T-helper 17 cell (primary cell): ENCODE measurements at regions not wholly inside any gene's neighbourhood (a gene's known extent, or its start where the extent isn't known, plus 50 kb on each side); places are given as distances from the start of the nearest gene placed in this dataset.
"Not testable (repeated sequence)": the region's sequence is repeated elsewhere in the genome, so short reads cannot be mapped to it uniquely, and the experiment has no call there.

ENCODE experiments used
- ATAC-seq: fragments of 150-1000 bp; cut with Tn5 transposase; 2 replicates; pipeline ENCODE4 v1.10.0; 2021; ENCODE audit warnings: mild to moderate bottlenecking, moderate library complexity
- DNase-seq, 3 donors: peaks; one replicate each; pipeline versions ENCODE4 v3.0.0 to v3.0.0-alpha.2; 2020 to 2021
- H3K9me3 ChIP-seq: one replicate; pipeline ENCODE4 v1.7.0; 2013; ENCODE audit warnings: low read length, mild to moderate bottlenecking; ENCODE audit not compliant: control insufficient read depth, poor library complexity, severe bottlenecking
- H3K27ac Mint-ChIP-seq: one replicate; pipeline ENCODE4 v1.8.0; 2022; ENCODE audit warnings: mild to moderate bottlenecking, moderate library complexity, mixed read lengths
- H3K27me3 Mint-ChIP-seq: one replicate; pipeline ENCODE4 v1.8.0; 2022; ENCODE audit warnings: mixed read lengths
- H3K36me3 Mint-ChIP-seq: one replicate; pipeline ENCODE4 v1.8.0; 2022; ENCODE audit warnings: low read depth, mixed read lengths
- H3K4me1 Mint-ChIP-seq: one replicate; pipeline ENCODE4 v1.8.0; 2022; ENCODE audit warnings: mild to moderate bottlenecking, mixed read lengths
- H3K4me3 Mint-ChIP-seq: one replicate; pipeline ENCODE4 v1.8.0; 2022; ENCODE audit warnings: mild to moderate bottlenecking, moderate library complexity, mixed read lengths

DNA sequence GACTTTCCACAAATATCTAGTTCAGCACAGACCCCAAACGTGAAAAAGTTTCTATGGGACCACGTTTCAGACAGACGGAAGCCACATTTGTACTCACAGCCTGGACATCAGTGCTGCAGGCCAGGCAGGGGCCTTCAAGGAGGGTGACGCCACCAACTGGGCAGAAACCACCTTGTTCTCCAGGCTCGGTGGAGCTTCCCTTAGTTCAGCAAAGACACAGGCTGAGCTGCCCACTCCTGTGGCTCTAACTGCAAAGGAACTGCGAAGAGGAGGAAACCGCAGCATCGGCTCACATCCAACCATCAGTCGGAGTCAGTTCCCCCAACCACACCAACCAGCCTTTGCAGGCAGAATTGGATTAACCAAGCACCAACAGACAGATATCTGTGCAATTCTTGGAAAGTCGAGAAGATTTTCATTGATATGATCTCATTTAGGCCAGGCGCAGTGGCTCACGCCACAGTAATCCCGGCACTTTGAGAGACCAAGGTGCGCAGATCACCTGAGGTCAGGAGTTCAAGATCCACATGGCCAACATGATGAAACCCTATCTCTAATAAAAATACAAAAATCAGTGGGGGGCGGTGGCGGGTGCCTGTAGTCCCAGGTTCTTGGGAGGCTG, 73.3 kb upstream of the CNEP1R1 start:
- H3K27ac Mint-ChIP-seq, result no peak overlapping the region
- no peak overlapping the region for H3K4me3 Mint-ChIP-seq
- DNase-seq (no peak), ATAC-seq (no peak)
- H3K4me1 Mint-ChIP-seq, result no peaks in the 10 kb centered on the region
- peaks cover 22% of the 10 kb centered on the region for H3K27me3 Mint-ChIP-seq
- no peaks in the 10 kb centered on the region for H3K9me3 ChIP-seq
- H3K36me3 Mint-ChIP-seq, result no peaks in the 10 kb centered on the region

- DNase-seq, result no peak
- Mint-ChIP-seq H3K4me3 (no peak overlapping the region), H3K4me1 (no peaks in the 10 kb centered on the region), H3K27me3 (peaks cover 29% of the 10 kb centered on the region), H3K36me3 (no peaks in the 10 kb centered on the region), H3K27ac (no peak overlapping the region)
- ATAC-seq, result no peak
- H3K9me3 ChIP-seq, result no peaks in the 10 kb centered on the region
Measured at GRCh38 chr16:49952386-49952785, 72.6 kb upstream of the CNEP1R1 start.

- no peak overlapping the region for H3K27ac Mint-ChIP-seq
- H3K36me3 Mint-ChIP-seq, result no peaks in the 10 kb centered on the region
- DNase-seq (no peak), ATAC-seq (no peak)
- H3K4me3 Mint-ChIP-seq, result no peak overlapping the region
- H3K27me3 Mint-ChIP-seq, result peaks cover 22% of the 10 kb centered on the region
- H3K9me3 ChIP-seq, result no peaks in the 10 kb centered on the region
- H3K4me1 Mint-ChIP-seq, result no peaks in the 10 kb centered on the region
Measured at GRCh38 chr16:49953090-49953489, 71.9 kb upstream of the CNEP1R1 start.

DNA sequence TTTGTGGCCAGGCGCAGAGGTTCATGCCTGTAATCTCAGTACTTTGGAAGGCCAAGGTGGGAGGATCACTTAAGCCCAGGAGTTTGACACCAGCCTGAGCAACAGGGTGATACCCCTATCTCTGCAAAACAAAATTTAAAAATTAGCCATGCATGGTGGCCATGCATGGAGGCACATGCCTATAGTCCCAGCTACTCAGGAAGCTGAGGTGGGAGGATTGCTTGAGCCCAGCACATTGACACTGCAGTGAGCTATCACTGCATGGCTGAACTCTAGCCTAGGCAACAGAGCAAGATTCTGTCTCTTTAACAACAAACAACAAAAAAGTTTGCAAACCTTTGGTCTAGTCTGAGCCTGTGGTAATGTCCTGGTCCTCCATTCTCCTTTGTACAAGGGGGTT, 69.2 kb upstream of the CNEP1R1 start:
- Mint-ChIP-seq H3K27ac (no peak overlapping the region), H3K4me3 (no peak overlapping the region), H3K36me3 (no peaks in the 10 kb centered on the region), H3K4me1 (no peaks in the 10 kb centered on the region), H3K27me3 (peaks cover 8% of the 10 kb centered on the region)
- H3K9me3 ChIP-seq, result no peaks in the 10 kb centered on the region
- ATAC-seq (no peak), DNase-seq (no peak)

DNA sequence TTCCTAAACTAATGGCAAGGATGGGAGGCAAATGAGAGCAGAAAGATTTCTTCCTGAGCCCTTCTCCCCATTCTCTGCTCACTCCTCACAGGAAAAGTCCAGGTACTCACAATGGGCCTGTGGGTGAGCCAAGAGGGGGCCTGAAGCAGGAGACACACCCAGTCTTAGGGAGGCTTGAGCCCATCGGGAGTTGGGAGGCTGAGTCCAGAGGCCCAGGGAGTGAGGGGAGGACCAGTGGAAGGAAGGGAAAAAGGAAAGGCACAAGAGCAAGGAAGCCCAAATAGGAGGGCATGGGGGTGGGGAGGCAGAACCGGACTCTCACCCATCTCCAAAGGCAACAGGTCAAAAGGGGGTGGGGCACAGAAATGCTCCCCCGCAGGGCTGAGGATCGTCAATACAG, 68.1 kb upstream of the CNEP1R1 start:
- no peaks in the 10 kb centered on the region for H3K4me1 Mint-ChIP-seq
- no peak overlapping the region for H3K27ac Mint-ChIP-seq
- no peaks in the 10 kb centered on the region for H3K36me3 Mint-ChIP-seq
- ATAC-seq (no peak), DNase-seq (no peak)
- peaks cover 14% of the 10 kb centered on the region for H3K27me3 Mint-ChIP-seq
- H3K9me3 ChIP-seq, result no peaks in the 10 kb centered on the region
- H3K4me3 Mint-ChIP-seq, result no peak overlapping the region

GRCh38 chr16:49958448-49958847, 66.6 kb upstream of the CNEP1R1 start:
- Mint-ChIP-seq H3K27ac (no peak overlapping the region), H3K27me3 (peaks cover 21% of the 10 kb centered on the region), H3K4me1 (no peaks in the 10 kb centered on the region), H3K36me3 (no peaks in the 10 kb centered on the region), H3K4me3 (no peak overlapping the region)
- H3K9me3 ChIP-seq, result no peaks in the 10 kb centered on the region
- ATAC-seq, result no peak
- DNase-seq, result no peak

DNA sequence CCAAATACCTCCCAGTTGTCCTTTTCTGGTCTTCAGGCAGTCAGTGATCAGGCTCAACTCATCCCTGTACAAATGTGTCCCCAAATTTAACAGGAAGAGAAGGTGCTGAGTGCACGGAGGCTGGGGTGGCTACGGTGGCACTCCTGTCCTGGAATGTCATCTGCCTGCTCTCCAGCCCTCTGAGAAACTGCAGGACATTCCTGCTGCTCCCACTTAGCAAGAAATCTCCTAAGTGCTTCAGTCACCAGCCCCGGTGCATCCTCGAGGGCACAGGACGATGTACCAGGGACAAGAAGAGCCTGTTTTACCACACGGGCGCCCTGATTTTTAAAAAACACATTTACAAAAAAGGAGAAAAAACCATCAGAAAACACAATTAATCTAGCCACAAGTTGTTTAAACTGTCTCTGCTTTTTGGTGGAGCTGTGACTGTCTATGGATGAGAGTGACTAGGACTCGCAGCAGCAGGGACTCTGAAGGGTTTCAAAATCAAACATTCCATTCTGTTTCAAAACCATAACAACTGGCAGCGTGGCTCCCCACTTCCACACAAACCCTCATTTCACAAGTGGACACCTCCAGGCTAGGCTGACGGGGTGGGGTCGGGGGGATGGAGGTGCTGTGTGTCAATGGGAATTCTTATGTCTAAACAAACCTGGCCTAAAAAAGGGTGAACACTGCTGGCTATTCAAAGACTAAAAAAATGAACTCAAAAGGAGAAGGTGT, 65.3 kb upstream of the CNEP1R1 start:
- Mint-ChIP-seq H3K36me3 (no peaks in the 10 kb centered on the region), H3K27ac (no peak overlapping the region), H3K4me3 (no peak overlapping the region), H3K4me1 (no peaks in the 10 kb centered on the region), H3K27me3 (peaks cover 21% of the 10 kb centered on the region)
- no peaks in the 10 kb centered on the region for H3K9me3 ChIP-seq
- DNase-seq (no peak), ATAC-seq (no peak)

DNA sequence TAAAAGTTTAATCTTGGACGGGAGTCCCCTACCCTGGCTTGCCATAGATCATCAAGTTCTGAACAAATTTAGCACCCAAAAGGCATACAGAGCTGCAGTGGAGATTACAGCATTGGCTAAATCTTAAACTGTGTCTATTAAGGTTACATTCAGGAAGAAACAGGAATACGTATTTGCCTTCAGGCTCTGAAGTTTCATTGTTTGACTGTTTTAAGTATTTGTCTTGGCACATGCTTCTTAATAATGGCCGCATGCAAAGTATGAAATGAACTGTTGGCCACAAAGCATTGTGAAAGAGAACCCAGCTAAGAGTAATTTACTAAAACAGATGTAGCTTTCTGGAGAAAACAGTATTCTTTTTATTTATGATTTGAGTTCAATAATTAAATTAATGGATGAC, 63.9 kb upstream of the CNEP1R1 start:
- Mint-ChIP-seq H3K4me1 (no peaks in the 10 kb centered on the region), H3K4me3 (no peak overlapping the region), H3K27ac (no peak overlapping the region), H3K27me3 (peaks cover 26% of the 10 kb centered on the region), H3K36me3 (no peaks in the 10 kb centered on the region)
- ATAC-seq, result no peak
- H3K9me3 ChIP-seq, result no peaks in the 10 kb centered on the region
- no peak for DNase-seq

- not testable (repeated sequence) for ATAC-seq, H3K4me3 Mint-ChIP-seq, DNase-seq, H3K27ac Mint-ChIP-seq, H3K4me1 Mint-ChIP-seq, H3K9me3 ChIP-seq, H3K36me3 Mint-ChIP-seq
- peaks cover 28% of the 10 kb centered on the region for H3K27me3 Mint-ChIP-seq
Measured at GRCh38 chr16:49962566-49962965, 62.5 kb upstream of the CNEP1R1 start.

DNA sequence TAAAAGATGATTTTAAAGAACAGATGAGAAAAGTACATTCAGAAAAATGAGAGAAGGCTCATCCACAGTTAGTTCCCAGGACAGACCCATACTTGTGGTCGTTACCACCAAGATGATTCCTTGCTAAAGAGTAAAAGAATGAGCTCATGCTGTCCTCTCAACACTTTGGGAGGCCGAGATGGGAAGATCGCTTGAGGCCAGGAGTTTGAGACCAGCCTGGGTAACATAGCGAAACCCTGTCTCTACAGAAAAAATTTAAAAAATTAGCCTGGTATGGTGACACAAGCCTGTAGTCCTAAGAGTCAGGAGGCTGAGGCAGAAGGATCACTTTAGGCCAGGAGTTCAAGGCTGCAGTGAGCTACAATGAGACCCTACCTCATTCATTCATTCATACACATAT, 60.7 kb upstream of the CNEP1R1 start:
- Mint-ChIP-seq H3K4me1 (no peaks in the 10 kb centered on the region), H3K4me3 (no peak overlapping the region)
- no peak for DNase-seq

DNA sequence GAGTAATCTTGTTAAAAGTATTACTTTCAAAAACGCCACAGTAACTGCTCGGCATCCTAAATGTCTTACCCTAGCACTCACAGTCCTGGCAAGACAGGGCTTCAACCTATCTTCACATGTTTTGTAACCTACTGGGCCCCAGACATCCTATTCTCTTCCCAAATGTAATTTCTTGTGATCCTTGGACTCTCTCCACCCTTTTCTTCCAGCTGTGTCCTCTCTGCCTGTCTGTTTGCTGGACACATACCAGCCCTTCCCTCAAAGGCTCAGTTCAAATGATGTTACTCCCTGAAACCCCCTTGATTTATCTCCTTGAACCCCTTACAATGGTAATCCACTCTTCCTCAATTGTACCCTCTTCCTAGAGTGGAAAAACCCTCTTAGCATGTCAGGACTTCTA, 60.1 kb upstream of the CNEP1R1 start:
- Mint-ChIP-seq H3K27ac (no peak overlapping the region), H3K4me3 (no peak overlapping the region), H3K27me3 (peaks cover 51% of the 10 kb centered on the region), H3K36me3 (peaks cover 6% of the 10 kb centered on the region), H3K4me1 (no peaks in the 10 kb centered on the region)
- H3K9me3 ChIP-seq, result no peaks in the 10 kb centered on the region
- no peak for DNase-seq
- no peak for ATAC-seq

More for the DNA sequence above, 60.7 kb upstream of the CNEP1R1 start:
- ATAC-seq, result no peak
- H3K9me3 ChIP-seq, result no peaks in the 10 kb centered on the region
- Mint-ChIP-seq H3K27me3 (peaks cover 44% of the 10 kb centered on the region), H3K27ac (no peak overlapping the region), H3K36me3 (peaks cover 2% of the 10 kb centered on the region)

GRCh38 chr16:49967012-49967559, 57.9 kb upstream of the CNEP1R1 start:
- ATAC-seq (no peak), DNase-seq (no peak)
- H3K4me3 Mint-ChIP-seq, result no peak overlapping the region
- no peak overlapping the region for H3K27ac Mint-ChIP-seq
- no peaks in the 10 kb centered on the region for H3K4me1 Mint-ChIP-seq
- H3K9me3 ChIP-seq, result no peaks in the 10 kb centered on the region
- H3K27me3 Mint-ChIP-seq, result peaks cover 52% of the 10 kb centered on the region
- peaks cover 6% of the 10 kb centered on the region for H3K36me3 Mint-ChIP-seq

GRCh38 chr16:49969091-49970030, 55.7 kb upstream of the CNEP1R1 start:
- H3K4me3 Mint-ChIP-seq, result no peak overlapping the region
- peaks cover 53% of the 10 kb centered on the region for H3K27me3 Mint-ChIP-seq
- no peaks in the 10 kb centered on the region for H3K4me1 Mint-ChIP-seq
- DNase-seq, result no peak
- H3K9me3 ChIP-seq, result no peaks in the 10 kb centered on the region
- ATAC-seq, result no peak
- no peak overlapping the region for H3K27ac Mint-ChIP-seq
- H3K36me3 Mint-ChIP-seq, result peaks cover 6% of the 10 kb centered on the region
